ENCODE measurements at regions not wholly inside any gene's neighbourhood (a gene's known extent, or its start where the extent isn't known, plus 50 kb on each side); places are given as distances from the start of the nearest gene placed in this dataset.

DNA sequence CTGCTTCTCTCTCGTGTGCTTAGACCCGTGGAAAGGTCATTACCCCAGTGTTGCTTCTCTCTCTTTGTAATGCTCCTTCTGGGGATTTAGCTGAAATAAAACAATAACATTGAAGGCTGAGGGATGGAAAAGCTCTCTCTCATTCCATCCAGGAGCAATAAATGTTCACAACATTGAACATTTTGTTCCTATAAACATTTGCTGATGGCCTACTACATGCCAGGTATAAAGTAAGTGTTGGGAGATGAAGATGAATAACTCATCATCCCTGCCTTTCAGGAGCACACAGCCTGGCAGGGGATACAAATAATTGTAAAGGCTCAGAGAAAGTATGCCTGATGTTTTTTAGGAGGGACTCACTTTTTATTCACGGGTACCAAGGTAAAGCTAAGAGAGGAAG, 158.1 kb downstream of the KDR start:
- no peak overlapping the region for H3K4me3 ChIP-seq (ENCODE audit: insufficient read length, low read depth)
- no peaks in the 10 kb centered on the region for H3K9me3 ChIP-seq (ENCODE audit: insufficient read depth, low read length)
- H3K27me3 ChIP-seq (ENCODE audit: insufficient read depth, insufficient read length): no peaks in the 10 kb centered on the region
- no peaks in the 10 kb centered on the region for H3K36me3 ChIP-seq (ENCODE audit: insufficient read depth, insufficient read length, low read length)
- no peak for DNase-seq (ENCODE audit: low read depth, low spot score)
- H3K9ac ChIP-seq (ENCODE audit: insufficient read length, low read depth): no peak overlapping the region
- TF ChIP-seq ZNF274 (IDR thresholded peaks at IDR 0.05; ENCODE audit: low read depth, low read length): no peak
- no peak for TF ChIP-seq SUZ12 (IDR thresholded peaks at IDR 0.05; ENCODE audit: extremely low read depth, insufficient read depth, insufficient read length)
- no peak for TF ChIP-seq YY1 (IDR thresholded peaks at IDR 0.05; ENCODE audit: insufficient read depth, insufficient read length)
- H3K4me1 ChIP-seq (ENCODE audit: insufficient read depth, insufficient read length): no peaks in the 10 kb centered on the region

DNA sequence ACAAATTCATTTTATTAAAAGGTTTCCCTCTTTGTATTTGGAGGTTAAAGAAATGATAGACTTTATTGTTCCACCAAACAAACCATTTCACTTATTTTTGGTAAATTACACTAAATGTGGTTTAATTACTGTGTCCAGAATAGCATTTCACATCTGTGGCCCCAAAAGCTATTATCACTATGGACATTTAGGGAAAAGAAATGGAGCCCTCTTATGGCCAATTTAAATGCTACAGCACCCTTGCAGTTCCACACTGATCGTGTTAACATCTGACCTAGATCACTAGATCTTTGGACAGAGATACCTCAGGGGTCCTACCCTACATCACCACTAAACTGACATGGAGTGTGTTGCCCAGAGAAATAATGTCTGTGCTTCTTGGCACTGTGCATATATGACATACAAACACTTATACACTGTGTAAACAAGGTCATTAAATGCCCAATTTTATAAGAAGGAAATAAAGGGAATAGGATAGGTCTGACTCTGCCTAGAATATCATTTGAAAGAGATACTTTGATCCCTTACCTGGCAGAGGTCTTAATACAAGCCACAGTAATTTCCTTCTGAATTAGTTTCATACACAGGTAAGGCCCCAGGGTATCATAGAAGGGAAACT, 163.9 kb downstream of the KDR start:
- Histone ChIP-seq H3K9me3 (ENCODE audit: insufficient read depth, low read length) (no peaks in the 10 kb centered on the region), H3K27me3 (ENCODE audit: insufficient read depth, insufficient read length) (no peaks in the 10 kb centered on the region), H3K4me1 (ENCODE audit: insufficient read depth, insufficient read length) (no peaks in the 10 kb centered on the region), H3K9ac (ENCODE audit: insufficient read length, low read depth) (no peak overlapping the region), H3K4me3 (ENCODE audit: insufficient read length, low read depth) (no peak overlapping the region), H3K36me3 (ENCODE audit: insufficient read depth, insufficient read length, low read length) (no peaks in the 10 kb centered on the region)
- no peak for TF ChIP-seq ZNF274 (IDR thresholded peaks at IDR 0.05; ENCODE audit: low read depth, low read length)
- TF ChIP-seq SUZ12 (IDR thresholded peaks at IDR 0.05; ENCODE audit: extremely low read depth, insufficient read depth, insufficient read length): no peak
- no peak for TF ChIP-seq YY1 (IDR thresholded peaks at IDR 0.05; ENCODE audit: insufficient read depth, insufficient read length)
- DNase-seq (ENCODE audit: low read depth, low spot score): no peak

DNA sequence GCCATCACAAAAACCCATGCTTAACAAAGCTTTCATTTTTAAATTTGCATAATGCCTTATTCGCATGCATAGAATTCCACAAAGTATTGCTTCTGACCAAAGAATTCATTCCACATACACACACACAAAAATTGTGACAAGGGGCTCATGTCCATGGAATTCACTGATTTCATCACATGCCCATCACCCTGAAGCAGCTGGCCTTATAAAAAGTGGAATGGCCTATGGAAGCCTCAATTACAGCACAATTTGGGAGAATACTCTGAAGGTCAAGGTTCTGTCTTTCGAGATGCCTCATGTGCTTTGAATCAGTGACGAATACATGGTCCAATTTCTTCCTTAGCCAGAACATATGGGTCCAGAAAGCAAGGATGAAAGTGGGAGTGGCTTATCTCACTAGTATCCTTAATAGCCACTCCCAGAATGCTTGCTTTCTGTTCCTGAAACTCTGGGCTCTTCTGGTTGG, 165.7 kb downstream of the KDR start:
- DNase-seq (ENCODE audit: low read depth, low spot score): no peak
- no peaks in the 10 kb centered on the region for H3K4me1 ChIP-seq (ENCODE audit: insufficient read depth, insufficient read length)
- H3K9ac ChIP-seq (ENCODE audit: insufficient read length, low read depth): no peak overlapping the region
- H3K4me3 ChIP-seq (ENCODE audit: insufficient read length, low read depth): no peak overlapping the region
- H3K9me3 ChIP-seq (ENCODE audit: insufficient read depth, low read length): no peaks in the 10 kb centered on the region
- no peaks in the 10 kb centered on the region for H3K36me3 ChIP-seq (ENCODE audit: insufficient read depth, insufficient read length, low read length)
- TF ChIP-seq ZNF274 (IDR thresholded peaks at IDR 0.05; ENCODE audit: low read depth, low read length): no peak
- TF ChIP-seq YY1 (IDR thresholded peaks at IDR 0.05; ENCODE audit: insufficient read depth, insufficient read length): no peak
- TF ChIP-seq SUZ12 (IDR thresholded peaks at IDR 0.05; ENCODE audit: extremely low read depth, insufficient read depth, insufficient read length): no peak
- no peaks in the 10 kb centered on the region for H3K27me3 ChIP-seq (ENCODE audit: insufficient read depth, insufficient read length)

DNA sequence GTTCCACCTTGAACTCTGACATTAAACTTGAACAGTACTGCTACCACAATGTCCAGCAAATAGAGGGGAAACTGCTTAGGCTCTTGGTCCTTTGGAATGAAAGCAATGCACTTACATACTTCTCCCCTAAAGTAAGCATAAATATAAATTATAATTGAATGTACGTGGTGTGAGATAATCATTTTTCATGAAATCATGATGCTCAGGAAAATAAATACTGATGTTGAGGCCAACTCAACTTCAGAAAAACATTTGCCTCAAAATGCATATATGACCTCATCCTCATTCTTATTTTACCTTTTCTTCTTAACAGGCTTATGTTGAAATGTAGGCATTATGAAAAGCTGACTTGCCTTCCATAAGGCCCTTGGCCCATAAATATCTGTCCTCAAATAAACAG, 166.3 kb downstream of the KDR start:
- no peak for TF ChIP-seq SUZ12 (IDR thresholded peaks at IDR 0.05; ENCODE audit: extremely low read depth, insufficient read depth, insufficient read length)
- no peak for TF ChIP-seq ZNF274 (IDR thresholded peaks at IDR 0.05; ENCODE audit: low read depth, low read length)
- no peak for TF ChIP-seq YY1 (IDR thresholded peaks at IDR 0.05; ENCODE audit: insufficient read depth, insufficient read length)
- no peak for DNase-seq (ENCODE audit: low read depth, low spot score)
- H3K4me1 ChIP-seq (ENCODE audit: insufficient read depth, insufficient read length): no peaks in the 10 kb centered on the region
- H3K9me3 ChIP-seq (ENCODE audit: insufficient read depth, low read length): no peaks in the 10 kb centered on the region
- no peak overlapping the region for H3K9ac ChIP-seq (ENCODE audit: insufficient read length, low read depth)
- no peak overlapping the region for H3K4me3 ChIP-seq (ENCODE audit: insufficient read length, low read depth)
- no peaks in the 10 kb centered on the region for H3K36me3 ChIP-seq (ENCODE audit: insufficient read depth, insufficient read length, low read length)
- H3K27me3 ChIP-seq (ENCODE audit: insufficient read depth, insufficient read length): no peaks in the 10 kb centered on the region

DNA sequence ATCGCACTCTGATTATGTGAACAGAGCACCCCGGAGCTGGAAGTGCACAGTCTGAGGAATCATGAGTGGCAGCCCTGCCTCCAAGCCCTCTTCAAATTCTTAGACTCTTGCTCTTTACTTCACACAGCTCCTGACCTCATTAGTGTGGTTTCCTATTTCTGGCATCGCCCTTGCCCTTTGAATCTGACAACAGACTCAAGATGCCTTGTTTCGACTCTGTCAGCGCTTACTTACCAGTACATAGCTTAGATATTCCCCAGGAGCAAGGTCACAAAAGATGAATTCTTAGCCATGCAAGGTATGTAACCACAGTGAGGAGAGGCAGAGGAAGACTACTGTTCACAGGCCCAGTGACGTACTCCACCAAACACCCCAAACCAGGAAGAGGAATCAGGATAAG, 167.2 kb downstream of the KDR start:
- no peak for DNase-seq (ENCODE audit: low read depth, low spot score)
- no peak overlapping the region for H3K4me3 ChIP-seq (ENCODE audit: insufficient read length, low read depth)
- no peak for TF ChIP-seq SUZ12 (IDR thresholded peaks at IDR 0.05; ENCODE audit: extremely low read depth, insufficient read depth, insufficient read length)
- TF ChIP-seq YY1 (IDR thresholded peaks at IDR 0.05; ENCODE audit: insufficient read depth, insufficient read length): no peak
- no peak for TF ChIP-seq ZNF274 (IDR thresholded peaks at IDR 0.05; ENCODE audit: low read depth, low read length)
- no peaks in the 10 kb centered on the region for H3K36me3 ChIP-seq (ENCODE audit: insufficient read depth, insufficient read length, low read length)
- no peak overlapping the region for H3K9ac ChIP-seq (ENCODE audit: insufficient read length, low read depth)
- no peaks in the 10 kb centered on the region for H3K9me3 ChIP-seq (ENCODE audit: insufficient read depth, low read length)
- no peaks in the 10 kb centered on the region for H3K4me1 ChIP-seq (ENCODE audit: insufficient read depth, insufficient read length)
- no peaks in the 10 kb centered on the region for H3K27me3 ChIP-seq (ENCODE audit: insufficient read depth, insufficient read length)

DNA sequence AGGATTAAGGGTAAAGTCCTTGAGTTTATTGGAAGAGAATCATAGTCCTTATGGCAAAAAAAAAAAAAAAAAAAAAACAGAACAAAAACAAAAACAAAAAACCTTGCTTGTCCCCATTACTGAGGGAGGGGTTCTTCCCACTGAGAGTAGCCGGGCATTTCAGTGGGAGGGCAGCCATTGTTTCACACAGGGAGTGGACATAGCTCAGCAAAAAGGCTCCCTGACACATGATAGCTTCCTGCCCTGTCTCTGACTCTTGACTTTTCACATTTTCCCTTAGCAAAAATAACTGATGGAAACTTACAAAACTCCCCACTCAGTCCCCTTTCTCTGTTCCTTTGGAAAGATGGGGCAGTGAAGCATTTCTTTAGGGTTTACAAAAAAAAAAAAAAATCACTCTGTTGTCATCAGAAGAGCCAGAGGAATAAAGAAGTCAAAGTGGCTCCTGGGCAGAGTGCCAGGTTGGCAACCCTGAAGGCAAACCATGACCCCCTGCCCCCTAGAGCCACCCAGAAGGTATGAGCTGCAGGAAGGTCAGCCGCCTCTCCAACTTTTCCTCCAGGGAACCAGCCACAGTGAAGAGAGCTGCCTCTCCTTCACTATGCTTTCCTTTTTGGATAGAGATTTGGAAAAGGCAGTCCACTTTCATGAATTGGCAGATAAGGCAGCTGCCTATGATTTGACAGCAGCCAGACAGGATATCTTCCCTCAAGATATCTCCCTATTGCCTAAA, 170.6 kb downstream of the KDR start:
- Histone ChIP-seq H3K9ac (ENCODE audit: insufficient read length, low read depth) (no peak overlapping the region), H3K36me3 (ENCODE audit: insufficient read depth, insufficient read length, low read length) (no peaks in the 10 kb centered on the region), H3K9me3 (ENCODE audit: insufficient read depth, low read length) (no peaks in the 10 kb centered on the region), H3K27me3 (ENCODE audit: insufficient read depth, insufficient read length) (no peaks in the 10 kb centered on the region), H3K4me3 (ENCODE audit: insufficient read length, low read depth) (no peak overlapping the region), H3K4me1 (ENCODE audit: insufficient read depth, insufficient read length) (no peaks in the 10 kb centered on the region)
- DNase-seq (ENCODE audit: low read depth, low spot score): no peak
- TF ChIP-seq YY1 (IDR thresholded peaks at IDR 0.05; ENCODE audit: insufficient read depth, insufficient read length) (no peak), SUZ12 (IDR thresholded peaks at IDR 0.05; ENCODE audit: extremely low read depth, insufficient read depth, insufficient read length) (no peak), ZNF274 (IDR thresholded peaks at IDR 0.05; ENCODE audit: low read depth, low read length) (no peak)

DNA sequence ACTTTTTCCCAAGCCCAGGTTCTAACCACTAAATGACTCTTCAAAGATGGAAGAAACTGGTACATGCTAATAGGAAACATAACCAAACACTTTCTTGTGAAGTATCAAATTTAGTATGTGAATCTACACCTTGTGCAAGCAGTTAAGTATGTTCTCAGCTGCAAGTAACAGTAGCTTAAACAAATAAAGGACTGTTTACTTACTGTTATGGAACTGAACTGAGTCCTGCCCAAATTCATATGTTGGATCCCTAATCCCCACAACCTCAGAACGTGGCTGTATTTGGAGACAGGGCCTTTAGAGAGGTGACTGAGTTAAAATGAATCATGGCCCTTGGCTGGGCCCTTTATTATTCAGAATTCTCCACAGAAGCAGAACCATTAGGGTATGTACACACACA, 178.7 kb downstream of the KDR start:
- no peak overlapping the region for H3K4me3 ChIP-seq (ENCODE audit: insufficient read length, low read depth)
- H3K4me1 ChIP-seq (ENCODE audit: insufficient read depth, insufficient read length): no peaks in the 10 kb centered on the region
- TF ChIP-seq SUZ12 (IDR thresholded peaks at IDR 0.05; ENCODE audit: extremely low read depth, insufficient read depth, insufficient read length) (no peak), YY1 (IDR thresholded peaks at IDR 0.05; ENCODE audit: insufficient read depth, insufficient read length) (no peak), ZNF274 (IDR thresholded peaks at IDR 0.05; ENCODE audit: low read depth, low read length) (no peak)
- H3K9me3 ChIP-seq (ENCODE audit: insufficient read depth, low read length): no peaks in the 10 kb centered on the region
- DNase-seq (ENCODE audit: low read depth, low spot score): no peak
- H3K9ac ChIP-seq (ENCODE audit: insufficient read length, low read depth): no peak overlapping the region
- no peaks in the 10 kb centered on the region for H3K27me3 ChIP-seq (ENCODE audit: insufficient read depth, insufficient read length)
- H3K36me3 ChIP-seq (ENCODE audit: insufficient read depth, insufficient read length, low read length): no peaks in the 10 kb centered on the region
